Inflammatory macrophage (primary cell): ENCODE measurements at regions not wholly inside any gene's neighbourhood (a gene's known extent, or its start where the extent isn't known, plus 50 kb on each side); places are given as distances from the start of the nearest gene placed in this dataset.
"Not testable (repeated sequence)": the region's sequence is repeated elsewhere in the genome, so short reads cannot be mapped to it uniquely, and the experiment has no call there.

Experiments used
- DNase-seq, 2 donors: peaks; one replicate each; pipeline ENCODE4 v3.0.0-alpha.2; 2020 to 2022

DNA sequence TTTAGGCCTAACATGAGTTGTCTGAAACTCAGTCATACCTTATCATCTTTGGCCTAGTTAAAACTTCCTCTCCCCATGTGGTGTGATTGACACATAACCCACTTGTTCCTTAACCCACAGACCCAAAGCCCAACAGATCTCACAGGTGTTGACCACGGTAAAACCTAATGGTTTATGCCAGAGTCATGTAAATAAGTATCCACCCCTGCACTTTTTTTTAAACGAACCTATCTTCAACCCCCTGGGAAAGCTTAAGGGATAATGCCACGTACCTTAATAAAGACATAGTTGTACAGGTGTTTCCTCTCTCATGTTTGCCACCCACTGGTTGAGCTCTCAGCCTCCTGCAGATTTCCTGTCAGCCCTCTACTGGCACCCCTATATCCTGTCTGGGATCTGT lies 709.3 kb upstream of the CCDC179 start:
- DNase-seq = no peak

DNA sequence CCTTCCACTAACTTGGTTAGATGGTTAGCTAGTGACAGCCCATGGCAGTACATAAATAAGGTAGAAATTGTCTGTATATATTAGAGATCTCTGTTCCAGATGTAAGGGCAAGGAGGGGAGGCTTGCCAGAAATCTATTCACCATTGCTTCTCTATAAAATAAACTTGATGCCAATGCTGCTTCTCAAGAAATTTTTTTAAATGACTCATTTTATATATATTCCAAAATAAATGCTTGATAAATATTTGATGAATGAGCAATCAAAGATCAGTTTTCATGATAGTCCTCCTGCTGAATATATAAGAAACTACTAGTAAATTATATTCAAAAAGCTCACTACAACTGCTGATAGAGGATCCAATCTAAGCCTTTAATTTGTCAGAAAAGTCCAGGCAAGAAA lies 710.6 kb upstream of the CCDC179 start:
- no peak for DNase-seq

DNA sequence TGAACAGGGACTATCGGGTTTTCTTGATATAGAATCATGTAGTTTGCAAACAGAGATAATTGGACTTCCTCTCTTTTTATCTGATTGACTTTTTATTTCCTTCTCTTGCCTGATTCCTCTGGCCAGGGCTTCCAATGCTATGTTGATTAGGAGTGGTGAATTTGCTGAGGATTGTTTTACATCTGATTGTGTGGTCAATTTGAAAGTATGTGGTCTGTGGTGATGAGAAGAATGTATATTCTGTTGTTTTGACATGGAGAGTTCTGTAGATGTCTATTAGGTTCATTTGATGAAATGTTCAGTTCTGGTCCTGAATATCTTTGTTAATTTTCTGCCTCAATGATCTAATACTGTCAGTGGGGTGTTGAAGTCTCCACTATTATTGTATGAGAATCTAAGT lies 713.2 kb upstream of the CCDC179 start:
- DNase-seq = no peak

GRCh38 chr11:23574149-23574548 lies 713.9 kb upstream of the CCDC179 start:
- no peak for DNase-seq

DNA sequence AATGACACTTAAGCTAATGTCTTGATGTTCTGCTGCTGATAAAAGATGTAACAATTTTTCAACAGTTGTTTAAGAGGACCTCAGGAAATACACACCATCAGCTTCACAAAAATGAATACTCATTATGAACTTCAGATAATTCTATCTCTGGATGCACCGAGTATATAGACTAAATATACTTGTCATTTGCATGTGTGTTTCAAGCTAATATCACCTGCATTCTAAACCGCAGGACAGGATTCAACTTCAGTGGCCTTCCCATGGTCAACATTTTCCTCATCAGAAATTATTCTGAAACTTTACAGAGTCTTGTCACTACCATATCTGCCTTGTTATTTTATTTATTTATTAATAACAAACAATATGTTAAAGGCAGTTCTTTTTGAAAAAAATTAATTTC lies 717.0 kb upstream of the CCDC179 start:
- no peak for DNase-seq

DNA sequence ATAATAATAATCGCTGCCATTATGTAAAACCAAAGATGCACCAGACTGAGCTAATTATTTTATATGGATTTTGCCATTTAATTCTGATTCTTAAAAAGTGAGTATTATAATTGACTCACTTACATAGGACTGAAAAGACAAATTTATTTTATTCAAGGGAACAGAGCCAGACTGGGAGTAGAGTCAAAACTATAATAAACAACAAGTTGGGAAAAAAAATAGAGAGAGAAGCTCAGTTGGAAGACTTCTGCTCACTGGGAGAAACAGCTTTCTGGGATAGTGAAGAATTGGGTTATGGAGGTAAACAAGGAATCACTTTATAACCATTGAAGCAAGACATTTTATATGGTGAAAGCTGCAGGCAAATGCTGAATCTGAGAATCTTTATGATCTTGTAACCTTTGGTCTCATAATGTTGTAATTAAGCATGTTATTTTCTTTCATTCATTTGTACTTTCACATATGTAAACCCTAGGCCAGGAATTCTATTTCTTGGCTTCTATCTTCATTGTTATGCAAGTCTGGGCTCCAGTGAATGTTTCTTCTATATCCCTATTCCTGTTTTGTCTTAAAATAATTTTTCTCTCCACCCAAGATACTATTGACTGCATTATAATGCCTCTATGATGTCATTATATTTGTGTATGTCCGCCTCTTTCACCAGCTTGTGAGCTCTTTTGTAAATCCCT lies 725.3 kb upstream of the CCDC179 start:
- DNase-seq = no peak

GRCh38 chr11:23586173-23586572 lies 725.9 kb upstream of the CCDC179 start:
- DNase-seq = no peak

DNA sequence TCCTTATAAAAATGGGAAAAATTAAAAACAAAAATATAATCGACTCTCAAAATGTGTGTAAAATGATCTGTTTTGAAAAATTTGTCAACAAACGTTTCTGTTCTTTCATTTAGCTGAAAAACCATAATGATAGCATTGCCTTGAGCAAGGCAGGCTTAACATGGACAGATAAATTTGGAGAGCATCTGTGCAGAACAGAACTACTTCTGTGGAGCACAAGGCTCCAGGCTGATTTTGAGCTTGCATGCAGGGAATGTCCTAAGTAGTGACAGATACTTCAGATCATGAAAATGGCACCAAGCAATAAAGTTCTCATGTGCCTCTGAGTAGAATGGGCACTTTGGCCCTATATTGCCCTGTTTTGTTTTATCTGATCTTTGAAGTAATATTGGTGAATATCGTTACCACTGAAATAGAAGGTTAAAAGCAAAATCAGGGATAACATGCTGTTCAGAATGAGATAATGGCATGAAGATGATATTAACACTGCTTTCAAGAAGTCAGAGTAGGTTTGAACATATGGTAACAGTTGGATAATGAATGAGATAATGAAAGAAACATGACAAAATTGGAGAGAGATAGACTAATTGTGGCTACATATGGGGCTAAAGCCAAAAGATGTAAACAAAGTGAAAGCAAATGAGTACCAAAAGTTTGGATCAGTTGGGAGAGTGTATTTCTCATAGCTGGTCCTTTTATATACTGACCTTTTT lies 730.5 kb upstream of the CCDC179 start:
- DNase-seq = no peak

- no peak for DNase-seq
Observed at GRCh38 chr11:23594755-23595154, 734.5 kb upstream of the CCDC179 start.

DNA sequence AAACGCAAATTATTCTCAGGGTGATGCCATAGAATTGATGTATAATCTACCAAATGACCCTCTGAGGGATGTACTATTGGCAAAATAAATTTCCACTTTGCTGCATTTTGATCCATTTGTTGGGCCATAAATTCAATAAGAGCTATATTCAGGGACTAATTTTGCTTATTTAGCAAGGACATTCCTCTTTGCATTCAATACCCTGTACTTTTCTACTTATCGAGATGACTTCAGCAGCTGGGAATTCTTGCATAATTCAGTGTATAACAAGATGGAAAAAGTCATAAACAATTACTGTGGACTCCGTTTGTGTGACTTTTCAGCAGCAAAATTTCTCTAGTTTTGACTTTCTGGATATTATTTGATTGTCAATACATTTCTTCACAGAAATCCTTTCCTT lies 744.7 kb upstream of the CCDC179 start:
- no peak for DNase-seq

- no peak for DNase-seq
Observed at GRCh38 chr11:23606191-23606590, 745.9 kb upstream of the CCDC179 start.

DNA sequence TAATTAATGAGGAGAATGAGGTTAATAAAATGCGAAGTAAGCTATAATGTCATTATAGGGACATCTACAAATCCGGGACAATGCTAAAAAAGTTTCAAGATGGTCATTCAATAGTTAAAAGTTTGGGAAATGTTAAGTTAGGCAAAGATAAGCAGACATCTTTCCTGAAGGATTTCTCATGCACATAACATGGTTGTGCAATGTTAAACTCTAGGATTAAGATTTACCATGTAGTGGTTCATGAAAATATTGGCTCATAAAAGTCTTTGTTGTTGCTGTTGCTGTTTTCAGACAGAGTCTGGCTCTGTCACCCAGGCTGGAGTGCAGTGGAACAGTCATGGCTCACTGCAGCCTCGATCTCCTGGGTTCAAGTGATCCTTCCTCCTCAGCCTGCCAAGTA lies 751.5 kb upstream of the CCDC179 start:
- DNase-seq = no peak

DNA sequence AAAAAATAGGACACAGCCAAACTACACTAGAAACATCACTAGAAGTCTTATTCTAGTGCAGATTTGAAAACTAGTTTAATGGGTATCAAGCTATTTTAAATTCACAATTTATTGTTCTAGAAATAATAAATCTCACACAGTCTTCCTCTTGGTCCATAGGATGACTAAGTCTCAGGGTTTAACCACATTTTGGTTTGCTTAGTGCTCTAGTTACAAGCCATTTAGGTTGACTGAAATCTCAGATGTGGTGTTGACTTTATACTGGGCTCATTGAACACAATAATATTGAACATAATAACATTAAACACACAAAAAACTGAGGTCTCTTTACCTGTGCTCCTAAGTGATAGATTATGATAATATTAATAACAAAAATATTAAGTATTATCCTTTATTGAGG lies 760.3 kb upstream of the CCDC179 start:
- DNase-seq = no peak

GRCh38 chr11:23632293-23632692 lies 772.0 kb upstream of the CCDC179 start:
- DNase-seq = no peak

DNA sequence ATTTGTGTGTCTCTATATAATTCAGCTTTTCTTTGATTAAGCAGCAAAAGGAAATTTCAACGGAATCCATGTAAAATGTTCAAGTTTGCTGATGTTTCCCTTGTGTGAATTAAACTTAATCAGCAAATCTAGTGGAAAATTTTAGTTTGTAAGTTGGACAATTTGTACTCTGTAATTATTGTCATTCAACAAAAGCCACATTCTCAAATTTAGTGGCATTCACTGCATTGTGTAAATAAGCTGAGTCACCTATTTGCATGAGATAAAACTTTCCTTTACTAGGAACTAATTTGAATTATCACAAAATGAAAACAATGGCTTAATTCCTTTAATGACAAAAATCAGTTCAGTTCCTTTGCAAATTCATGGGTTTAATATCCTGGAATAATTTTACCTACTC lies 784.2 kb upstream of the CCDC179 start:
- DNase-seq = no peak

DNA sequence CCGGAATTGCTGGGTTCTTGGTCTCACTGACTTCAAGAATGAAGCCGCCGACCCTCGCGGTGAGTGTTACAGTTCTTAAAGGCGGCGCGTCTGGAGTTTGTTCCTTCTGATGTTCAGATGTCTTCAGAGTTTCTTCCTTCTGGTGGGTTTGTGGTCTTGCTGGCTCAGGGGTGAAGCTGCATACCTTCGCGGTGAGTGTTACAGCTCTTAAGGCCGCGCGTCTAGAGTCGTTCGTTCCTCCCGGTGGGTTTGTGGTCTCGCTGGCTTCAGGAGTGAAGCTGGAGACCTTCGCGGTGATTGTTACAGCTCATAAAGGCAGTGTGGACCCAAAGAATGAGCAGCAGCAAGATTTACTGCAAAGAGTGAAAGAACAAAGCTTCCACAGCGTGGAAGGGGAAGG lies 792.1 kb upstream of the CCDC179 start:
- not testable (repeated sequence) for DNase-seq

- no peak for DNase-seq
Observed at GRCh38 chr11:23653071-23653675, 792.9 kb upstream of the CCDC179 start.

DNA sequence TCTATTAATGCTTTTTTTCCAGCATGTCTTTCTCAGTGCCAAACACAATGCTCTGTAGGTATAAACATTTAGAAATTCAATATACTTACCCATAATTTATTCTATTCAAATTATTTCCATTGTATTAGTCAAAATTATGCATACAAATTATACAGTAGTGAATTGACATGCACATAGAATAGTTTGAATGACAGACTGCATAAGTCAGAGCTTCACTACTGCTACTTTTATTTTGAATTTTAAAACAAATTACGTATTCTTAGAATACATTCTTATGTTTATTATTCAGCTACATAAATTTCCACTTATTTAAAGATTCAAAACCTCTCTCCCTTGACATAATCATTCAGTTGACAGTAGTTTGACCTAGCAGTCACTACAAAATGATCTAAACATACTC lies 808.0 kb upstream of the CCDC179 start:
- DNase-seq = no peak

DNA sequence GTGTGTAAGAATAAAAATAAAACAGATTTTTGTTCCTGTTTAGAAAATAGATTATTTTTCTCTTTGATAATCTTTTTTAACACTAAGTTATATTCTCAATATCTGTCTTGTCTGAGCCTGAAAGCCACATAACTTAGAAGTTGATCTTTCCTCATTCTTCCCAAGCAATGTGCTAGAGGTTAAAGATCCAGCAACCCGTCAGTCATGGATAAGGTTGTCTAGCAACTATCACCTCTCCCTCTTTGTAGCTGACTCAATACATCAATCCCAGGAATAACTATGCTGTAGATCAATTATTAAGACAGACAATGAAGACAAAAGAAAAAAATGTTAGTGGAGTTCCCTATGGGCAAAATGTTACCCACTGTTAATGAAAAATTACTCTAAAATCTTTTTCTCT lies 813.1 kb upstream of the CCDC179 start:
- no peak for DNase-seq

DNA sequence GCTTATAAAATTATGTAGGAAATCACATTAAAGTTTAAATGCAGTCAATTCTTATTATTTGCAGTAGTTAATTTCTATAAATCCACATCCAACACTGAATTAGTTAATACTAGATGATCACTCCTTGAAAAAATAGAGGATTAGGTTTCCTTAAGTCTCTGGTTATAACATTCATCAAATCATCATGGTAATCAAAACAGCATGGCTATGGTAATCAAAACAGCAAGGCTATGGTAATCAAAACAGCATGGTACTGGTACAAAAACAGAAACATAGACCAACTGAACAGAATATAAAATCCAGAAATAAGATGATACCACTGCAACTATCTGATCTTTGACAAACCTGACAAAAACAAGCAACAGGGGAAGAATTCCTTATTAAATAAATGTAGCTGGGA lies 814.6 kb upstream of the CCDC179 start:
- DNase-seq = no peak

- no peak for DNase-seq
Observed at GRCh38 chr11:23679041-23679440, 817.8 kb upstream of the LUZP2 start.

- DNase-seq = no peak
Observed at GRCh38 chr11:23679981-23680380, 816.9 kb upstream of the LUZP2 start.

DNA sequence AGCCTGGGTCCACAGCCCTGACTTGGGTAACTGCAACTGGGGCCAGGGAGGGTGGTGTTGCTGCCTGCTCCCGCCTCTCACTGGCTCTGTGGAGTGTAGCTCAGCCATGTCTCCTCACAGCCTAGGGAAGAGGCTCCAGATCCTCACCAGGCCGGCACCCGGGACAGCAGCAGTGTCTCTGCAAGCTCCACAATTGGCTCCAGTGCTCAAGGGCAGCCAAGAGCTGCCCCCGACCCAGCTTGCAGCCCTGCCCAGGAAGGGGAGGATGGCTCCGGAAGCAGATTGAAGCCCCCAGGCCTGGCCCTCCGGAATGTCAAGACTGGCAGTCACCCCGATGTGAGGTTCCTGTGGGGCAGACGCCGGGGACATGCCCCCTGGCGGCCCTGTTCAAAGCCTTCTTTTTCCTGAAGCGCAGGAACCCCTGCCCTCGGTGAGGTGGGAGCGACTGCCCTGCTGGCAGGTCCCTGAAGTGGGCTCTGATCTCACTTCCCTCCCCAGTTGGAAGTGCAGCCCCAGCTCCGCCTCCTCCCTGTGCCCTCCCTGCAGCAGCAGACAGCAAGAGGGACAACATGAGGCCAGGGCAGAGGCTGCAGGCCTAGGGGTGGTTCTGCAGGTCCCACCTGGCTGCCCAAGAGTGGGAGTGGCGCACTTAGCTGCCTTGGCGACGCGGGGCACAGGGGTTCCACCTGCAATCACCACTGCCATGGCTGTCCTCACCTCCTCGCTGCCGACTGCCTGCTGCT lies 816.2 kb upstream of the LUZP2 start:
- no peak for DNase-seq

GRCh38 chr11:23684701-23685100 lies 812.2 kb upstream of the LUZP2 start:
- no peak for DNase-seq
